ENCODE measurements at regions not wholly inside any gene's neighbourhood (a gene's known extent, or its start where the extent isn't known, plus 50 kb on each side); places are given as distances from the start of the nearest gene placed in this dataset.
"Not testable (repeated sequence)": the region's sequence is repeated elsewhere in the genome, so short reads cannot be mapped to it uniquely, and the experiment has no call there.

- no peak for DNase-seq
Observed at GRCh38 chr6:120478650-120479049, 855.6 kb downstream of the TBC1D32 start.

GRCh38 chr6:120473804-120474203, 860.5 kb downstream of the TBC1D32 start:
- DNase-seq: no peak

GRCh38 chr6:120468486-120468885, 865.8 kb downstream of the TBC1D32 start:
- no peak for DNase-seq

- no peak for DNase-seq
Observed at GRCh38 chr6:120451508-120451907, 882.8 kb downstream of the TBC1D32 start.

- no peak for DNase-seq
Observed at GRCh38 chr6:120447605-120448004, 886.7 kb downstream of the TBC1D32 start.

GRCh38 chr6:120432840-120433239, 901.4 kb downstream of the TBC1D32 start:
- DNase-seq: not testable (repeated sequence)

- DNase-seq: no peak
Observed at GRCh38 chr6:120431841-120432240, 902.4 kb downstream of the TBC1D32 start.

GRCh38 chr6:120411394-120411793, 922.9 kb downstream of the TBC1D32 start:
- DNase-seq: no peak

GRCh38 chr6:120410586-120410985, 923.7 kb downstream of the TBC1D32 start:
- DNase-seq: no peak

GRCh38 chr6:120407696-120408095, 926.6 kb downstream of the TBC1D32 start:
- DNase-seq: no peak

- no peak for DNase-seq
Observed at GRCh38 chr6:120405947-120406346, 928.3 kb downstream of the TBC1D32 start.

GRCh38 chr6:120395784-120396183, 938.5 kb downstream of the TBC1D32 start:
- DNase-seq: no peak

- no peak for DNase-seq
Observed at GRCh38 chr6:120395330-120395729, 939.0 kb downstream of the TBC1D32 start.

GRCh38 chr6:120392941-120393340, 941.3 kb downstream of the TBC1D32 start:
- DNase-seq: no peak

- DNase-seq: no peak
Observed at GRCh38 chr6:120384671-120385070, 949.6 kb downstream of the TBC1D32 start.

- no peak for DNase-seq
Observed at GRCh38 chr6:120383681-120384080, 950.6 kb downstream of the TBC1D32 start.

GRCh38 chr6:120378582-120379220, 955.6 kb downstream of the TBC1D32 start:
- DNase-seq: no peak

GRCh38 chr6:120373185-120373584, 961.1 kb downstream of the TBC1D32 start:
- no peak for DNase-seq

GRCh38 chr6:120363429-120363828, 970.9 kb downstream of the TBC1D32 start:
- no peak for DNase-seq

GRCh38 chr6:120358535-120358934, 975.7 kb downstream of the TBC1D32 start:
- DNase-seq: not testable (repeated sequence)

GRCh38 chr6:120357447-120357846, 976.8 kb downstream of the TBC1D32 start:
- DNase-seq: no peak

- no peak for DNase-seq
Observed at GRCh38 chr6:120355822-120356221, 978.5 kb downstream of the TBC1D32 start.

- DNase-seq: no peak
Observed at GRCh38 chr6:120354452-120355098, 979.7 kb downstream of the TBC1D32 start.

GRCh38 chr6:120352491-120352890, 981.8 kb downstream of the TBC1D32 start:
- DNase-seq: no peak

- no peak for DNase-seq
Observed at GRCh38 chr6:120348926-120349325, 985.4 kb downstream of the TBC1D32 start.

All from CD4-positive, alpha-beta T cell treated with Interleukin-10 for 1 hour (primary cell).